HuH-7.5 (cell line): ENCODE measurements at regions not wholly inside any gene's neighbourhood (a gene's known extent, or its start where the extent isn't known, plus 50 kb on each side); places are given as distances from the start of the nearest gene placed in this dataset.

Experiments
- DNase-seq: peaks from one replicate; pipeline ENCODE4 v3.0.0; 2011; ENCODE audit warnings: low spot score

GRCh38 chr2:18001671-18002070 lies 123.2 kb downstream of the KCNS3 start:
- DNase-seq, result no peak

DNA sequence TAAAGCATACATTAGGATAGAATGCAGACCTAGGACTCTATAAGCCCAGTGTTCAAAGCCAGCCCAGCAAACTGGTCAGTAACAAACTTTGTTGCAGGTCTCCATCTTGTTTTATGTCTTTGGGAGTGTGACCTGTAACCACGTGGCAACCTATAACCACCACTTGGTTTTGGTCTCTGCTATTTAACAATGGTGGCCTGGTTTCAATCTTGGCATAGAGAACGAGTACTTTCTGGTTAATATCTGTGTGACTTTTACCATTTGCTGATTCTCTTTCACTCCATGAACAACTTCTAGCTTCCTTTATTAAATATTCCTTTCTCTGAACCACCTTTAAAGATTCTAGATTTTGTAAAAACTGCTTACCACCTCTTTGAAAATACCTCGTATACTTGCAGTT lies 118.5 kb downstream of the KCNS3 start:
- DNase-seq, result no peak

GRCh38 chr2:17995593-17995992 lies 117.1 kb downstream of the KCNS3 start:
- DNase-seq, result no peak
